ENCODE measurements at regions not wholly inside any gene's neighbourhood (a gene's known extent, or its start where the extent isn't known, plus 50 kb on each side); places are given as distances from the start of the nearest gene placed in this dataset.

DNA sequence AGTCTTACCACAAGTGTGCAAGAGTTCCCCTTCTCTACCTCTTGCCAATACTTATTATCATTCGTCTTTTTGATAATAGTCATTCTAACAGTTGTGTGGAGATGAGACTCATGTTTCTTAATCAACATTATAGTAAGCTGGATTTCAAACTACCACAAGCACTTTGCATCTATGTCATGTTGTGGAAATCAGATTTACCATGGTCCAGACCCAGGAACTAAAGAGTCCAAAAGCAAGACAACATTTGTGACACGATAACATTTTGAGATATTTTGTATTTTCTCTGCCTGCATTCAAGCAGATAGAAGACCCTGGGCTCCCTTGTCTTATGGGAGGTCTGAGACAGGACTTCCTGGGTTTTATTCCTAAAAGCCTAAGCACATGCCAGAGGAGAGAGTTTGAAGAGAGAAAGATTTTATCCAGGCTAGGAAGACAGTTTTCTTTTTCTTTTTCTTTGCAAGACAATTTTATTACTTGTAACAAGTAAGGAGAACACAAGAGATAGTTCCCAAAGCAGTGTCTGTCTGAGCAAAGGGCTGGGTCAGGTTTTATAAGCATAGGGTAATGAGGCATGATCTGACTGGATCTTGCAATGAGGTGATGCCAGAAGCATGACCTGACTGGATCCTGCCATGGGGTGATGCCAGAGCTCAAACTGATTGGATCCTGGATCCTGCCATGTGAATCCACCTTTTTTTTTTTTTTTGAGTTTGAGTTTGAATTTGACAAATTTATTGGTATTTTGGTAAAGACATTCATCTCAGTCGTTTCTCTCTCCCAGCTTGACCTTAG lies 180.5 kb upstream of the HMGA2 start:
- H3K27ac ChIP-seq: no peak overlapping the region
- no peak for TF ChIP-seq ZFX (IDR thresholded peaks at IDR 0.05)
- no peak for TF ChIP-seq CTCF (conservative IDR thresholded peaks at IDR 0.05)

GRCh38 chr12:65646127-65646643 lies 178.1 kb upstream of the HMGA2 start:
- no peak for TF ChIP-seq CTCF (conservative IDR thresholded peaks at IDR 0.05)
- no peak overlapping the region for H3K27ac ChIP-seq

- no peak overlapping the region for H3K27ac ChIP-seq
These were observed 177.2 kb upstream of the HMGA2 start for GRCh38 chr12:65647074-65647473.

GRCh38 chr12:65648461-65648860 lies 175.8 kb upstream of the HMGA2 start:
- TF ChIP-seq CTCF (conservative IDR thresholded peaks at IDR 0.05): no peak
- TF ChIP-seq ZFX (IDR thresholded peaks at IDR 0.05): no peak
- H3K27ac ChIP-seq: no peak overlapping the region

More at GRCh38 chr12:65647074-65647473, 177.2 kb upstream of the HMGA2 start:
- TF ChIP-seq CTCF (conservative IDR thresholded peaks at IDR 0.05) (no peak), ZFX (IDR thresholded peaks at IDR 0.05) (no peak)

- TF ChIP-seq ZFX (IDR thresholded peaks at IDR 0.05): no peak
- TF ChIP-seq CTCF (conservative IDR thresholded peaks at IDR 0.05): no peak
- no peak overlapping the region for H3K27ac ChIP-seq
These were observed 175.2 kb upstream of the HMGA2 start for GRCh38 chr12:65649126-65649525.

GRCh38 chr12:65651060-65651459 lies 173.2 kb upstream of the HMGA2 start:
- TF ChIP-seq ZFX (IDR thresholded peaks at IDR 0.05): no peak
- TF ChIP-seq CTCF (conservative IDR thresholded peaks at IDR 0.05): no peak
- no peak overlapping the region for H3K27ac ChIP-seq

DNA sequence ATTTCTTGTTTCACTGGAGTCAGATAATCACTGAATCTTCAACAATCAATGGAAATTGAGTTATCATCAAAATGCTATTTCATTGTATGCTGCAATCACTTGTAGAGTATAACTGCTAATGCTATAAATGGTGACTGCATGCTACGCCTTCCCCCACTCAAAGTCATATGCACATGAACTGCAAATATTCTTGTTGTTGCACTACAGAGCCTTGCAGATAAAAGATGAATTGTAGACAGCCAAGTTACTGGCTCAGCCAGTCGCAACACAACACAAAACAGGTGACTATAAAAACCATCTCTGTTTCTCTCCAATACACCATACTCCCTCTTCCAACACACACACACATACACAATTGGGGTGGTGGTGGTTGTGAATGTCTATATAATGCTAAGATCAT lies 171.0 kb upstream of the HMGA2 start:
- no peak for TF ChIP-seq CTCF (conservative IDR thresholded peaks at IDR 0.05)
- no peak for TF ChIP-seq ZFX (IDR thresholded peaks at IDR 0.05)
- H3K27ac ChIP-seq: no peak overlapping the region

Data from C4-2B (cell line).